ENCODE measurements at regions not wholly inside any gene's neighbourhood (a gene's known extent, or its start where the extent isn't known, plus 50 kb on each side); places are given as distances from the start of the nearest gene placed in this dataset.
"Not testable (repeated sequence)": the region's sequence is repeated elsewhere in the genome, so short reads cannot be mapped to it uniquely, and the experiment has no call there.

DNA sequence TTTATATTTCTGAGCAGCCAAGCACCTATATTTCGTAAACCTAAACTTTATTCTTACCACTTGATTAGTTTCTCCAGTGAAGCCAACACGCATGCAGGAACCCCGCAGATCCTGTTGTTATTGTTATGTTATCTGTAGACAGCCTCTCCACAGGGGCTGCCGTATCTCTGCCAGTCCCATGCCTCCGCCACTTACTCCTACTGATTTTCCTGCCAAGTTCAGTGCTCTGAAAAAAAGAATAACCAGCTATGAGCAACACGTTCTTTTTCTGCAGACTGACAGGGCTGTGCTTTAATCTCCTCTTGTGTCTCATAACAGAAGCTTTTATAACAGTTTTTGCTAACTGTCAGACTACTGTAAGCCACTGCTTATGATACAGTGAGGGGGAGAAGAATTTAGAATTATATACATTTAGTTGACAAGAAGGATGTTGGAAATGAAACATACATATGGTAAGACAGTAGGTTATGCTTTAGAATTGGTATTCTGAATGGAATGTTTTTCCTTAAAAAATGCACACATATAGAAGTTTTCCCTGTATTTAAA lies 347.4 kb downstream of the SI start:
- no peaks in the 10 kb centered on the region for H3K27me3 ChIP-seq (ENCODE audit: low read depth)
- H3K9me3 ChIP-seq (replicated peaks), result peaks cover 3% of the 10 kb centered on the region
- no peaks in the 10 kb centered on the region for H3K4me1 ChIP-seq
- H3K27ac ChIP-seq (replicated peaks), result no peak overlapping the region
- TF ChIP-seq, protein P1, sequence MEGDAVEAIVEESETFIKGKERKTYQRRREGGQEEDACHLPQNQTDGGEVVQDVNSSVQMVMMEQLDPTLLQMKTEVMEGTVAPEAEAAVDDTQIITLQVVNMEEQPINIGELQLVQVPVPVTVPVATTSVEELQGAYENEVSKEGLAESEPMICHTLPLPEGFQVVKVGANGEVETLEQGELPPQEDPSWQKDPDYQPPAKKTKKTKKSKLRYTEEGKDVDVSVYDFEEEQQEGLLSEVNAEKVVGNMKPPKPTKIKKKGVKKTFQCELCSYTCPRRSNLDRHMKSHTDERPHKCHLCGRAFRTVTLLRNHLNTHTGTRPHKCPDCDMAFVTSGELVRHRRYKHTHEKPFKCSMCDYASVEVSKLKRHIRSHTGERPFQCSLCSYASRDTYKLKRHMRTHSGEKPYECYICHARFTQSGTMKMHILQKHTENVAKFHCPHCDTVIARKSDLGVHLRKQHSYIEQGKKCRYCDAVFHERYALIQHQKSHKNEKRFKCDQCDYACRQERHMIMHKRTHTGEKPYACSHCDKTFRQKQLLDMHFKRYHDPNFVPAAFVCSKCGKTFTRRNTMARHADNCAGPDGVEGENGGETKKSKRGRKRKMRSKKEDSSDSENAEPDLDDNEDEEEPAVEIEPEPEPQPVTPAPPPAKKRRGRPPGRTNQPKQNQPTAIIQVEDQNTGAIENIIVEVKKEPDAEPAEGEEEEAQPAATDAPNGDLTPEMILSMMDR (IDR thresholded peaks at IDR 0.05; ENCODE audit: borderline replicate concordance), result no peak
- intact Hi-C loops (cut with micrococcal nuclease), result no loop called here
- no peak overlapping the region for H3K4me3 ChIP-seq
- no peak for DNase-seq
- H3K36me3 ChIP-seq, result no peaks in the 10 kb centered on the region

DNA sequence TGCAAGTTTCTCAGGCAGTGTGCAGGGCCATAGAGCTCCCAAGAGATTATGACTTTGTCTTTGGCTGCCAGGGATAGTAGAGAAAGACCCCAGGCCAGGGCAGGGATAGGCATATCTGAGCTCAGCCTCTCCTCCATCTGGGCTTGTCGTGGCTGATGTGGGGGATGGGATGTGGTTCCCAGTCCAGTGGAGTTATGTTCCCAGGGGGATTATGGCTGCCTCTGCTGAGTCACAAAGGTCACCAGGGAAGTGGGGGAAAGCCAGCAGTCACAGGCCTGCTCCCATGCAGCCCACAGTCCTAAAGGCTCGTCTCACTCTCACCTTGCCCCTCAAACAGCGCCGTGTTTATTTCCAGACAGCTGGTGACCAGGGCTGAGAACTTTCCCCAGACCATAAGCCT lies 354.9 kb downstream of the SI start:
- no peak for DNase-seq
- Histone ChIP-seq H3K27me3 (ENCODE audit: low read depth) (no peaks in the 10 kb centered on the region), H3K9me3 (replicated peaks) (peaks cover 3% of the 10 kb centered on the region), H3K36me3 (no peaks in the 10 kb centered on the region), H3K4me1 (no peaks in the 10 kb centered on the region), H3K4me3 (no peak overlapping the region), H3K27ac (replicated peaks) (no peak overlapping the region)
- intact Hi-C loops (cut with micrococcal nuclease), result no loop called here
- TF ChIP-seq, protein P1 (IDR thresholded peaks at IDR 0.05; ENCODE audit: borderline replicate concordance), result no peak

DNA sequence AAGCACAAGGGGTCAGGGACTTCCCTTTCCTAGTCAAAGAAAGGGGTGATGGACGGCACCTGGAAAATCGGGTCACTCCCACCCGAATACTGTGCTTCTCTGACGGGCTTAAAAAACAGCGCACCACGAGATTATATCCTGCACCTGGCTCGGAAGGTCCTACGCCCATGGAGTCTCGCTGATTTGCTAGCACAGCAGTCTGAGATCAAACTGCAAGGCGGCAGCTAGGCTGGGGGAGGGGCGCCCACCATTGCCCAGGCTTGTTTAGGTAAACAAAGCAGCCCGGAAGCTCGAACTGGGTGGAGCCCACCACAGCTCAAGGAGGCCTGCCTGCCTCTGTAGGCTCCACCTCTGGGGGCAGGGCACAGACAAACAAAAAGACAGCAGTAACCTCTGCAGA lies 375.5 kb downstream of the SI start:
- DNase-seq; intact Hi-C loops (cut with micrococcal nuclease); H3K4me3 ChIP-seq; H3K4me1 ChIP-seq; H3K36me3 ChIP-seq; H3K27ac ChIP-seq (replicated peaks); H3K27me3 ChIP-seq (ENCODE audit: low read depth): not testable (repeated sequence)
- H3K9me3 ChIP-seq (replicated peaks), result peaks cover 10% of the 10 kb centered on the region

DNA sequence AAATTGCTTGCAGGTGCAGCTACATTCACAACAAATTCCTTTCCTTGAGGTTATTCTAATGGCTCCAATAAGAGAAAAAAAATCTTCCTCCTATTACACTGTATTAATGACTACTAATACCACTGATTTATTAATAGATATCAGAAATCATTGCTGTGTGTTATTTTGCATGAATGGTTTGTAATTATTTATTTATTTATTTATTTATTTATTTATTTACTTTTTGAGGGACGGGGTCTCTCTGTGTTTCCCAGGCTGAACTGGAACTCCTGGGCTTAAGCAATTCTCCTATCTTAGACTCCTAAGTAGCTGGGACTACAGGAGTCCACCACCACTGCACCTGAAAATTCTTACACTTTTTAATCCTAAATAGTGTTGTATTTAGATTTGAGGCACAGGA lies 390.4 kb downstream of the SI start:
- intact Hi-C loops (cut with micrococcal nuclease), result no loop called here
- no peak overlapping the region for H3K27ac ChIP-seq (replicated peaks)
- H3K36me3 ChIP-seq, result no peaks in the 10 kb centered on the region
- H3K9me3 ChIP-seq (replicated peaks), result no peaks in the 10 kb centered on the region
- TF ChIP-seq, protein P1 (IDR thresholded peaks at IDR 0.05; ENCODE audit: borderline replicate concordance), result no peak
- no peaks in the 10 kb centered on the region for H3K4me1 ChIP-seq
- DNase-seq, result no peak
- H3K4me3 ChIP-seq, result no peak overlapping the region
- H3K27me3 ChIP-seq (ENCODE audit: low read depth), result no peaks in the 10 kb centered on the region

DNA sequence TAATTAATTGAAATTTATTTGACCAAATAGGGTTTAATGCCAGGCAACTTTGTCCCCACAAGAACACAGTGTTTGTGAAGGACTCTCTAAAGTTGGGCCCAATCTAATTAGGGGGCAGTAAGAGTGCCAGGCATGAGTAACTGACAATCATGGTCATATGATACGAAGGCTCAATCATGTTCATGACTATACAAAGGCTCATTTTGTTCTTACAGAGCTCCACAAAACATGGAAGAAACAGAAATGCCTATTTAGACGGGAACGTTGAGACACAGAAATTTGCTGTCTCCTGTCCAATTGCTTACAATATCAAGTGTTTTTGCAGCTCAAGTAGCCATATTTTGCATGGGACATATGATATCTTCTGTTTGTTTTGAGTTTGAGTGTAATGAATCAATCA lies 391.1 kb downstream of the SI start:
- Histone ChIP-seq H3K4me1 (no peaks in the 10 kb centered on the region), H3K4me3 (no peak overlapping the region), H3K27ac (replicated peaks) (no peak overlapping the region), H3K9me3 (replicated peaks) (no peaks in the 10 kb centered on the region), H3K27me3 (ENCODE audit: low read depth) (no peaks in the 10 kb centered on the region), H3K36me3 (no peaks in the 10 kb centered on the region)
- intact Hi-C loops (cut with micrococcal nuclease), result no loop called here
- TF ChIP-seq, protein P1 (IDR thresholded peaks at IDR 0.05; ENCODE audit: borderline replicate concordance), result no peak
- DNase-seq, result no peak

DNA sequence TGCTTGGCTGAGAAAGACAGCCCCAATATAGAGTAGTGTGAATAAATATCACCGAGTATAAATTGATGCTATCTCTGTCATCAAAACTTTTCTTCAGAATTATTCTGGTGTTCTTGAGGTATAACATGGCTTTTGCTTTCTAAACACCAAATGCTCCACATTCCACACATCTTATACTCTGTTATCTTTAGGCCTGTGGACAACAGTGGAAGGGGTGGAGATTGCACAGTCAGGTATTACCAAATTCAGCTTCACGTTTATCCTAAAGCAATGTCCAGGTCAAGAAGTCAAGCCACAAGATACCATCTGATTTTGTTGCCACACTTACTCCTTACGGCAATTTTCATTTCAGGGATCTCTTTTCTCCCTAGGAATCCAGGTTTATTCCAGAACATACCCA lies 394.8 kb downstream of the SI start:
- Histone ChIP-seq H3K27ac (replicated peaks) (no peak overlapping the region), H3K27me3 (ENCODE audit: low read depth) (no peaks in the 10 kb centered on the region), H3K36me3 (no peaks in the 10 kb centered on the region), H3K9me3 (replicated peaks) (no peaks in the 10 kb centered on the region), H3K4me1 (no peaks in the 10 kb centered on the region), H3K4me3 (no peak overlapping the region)
- intact Hi-C loops (cut with micrococcal nuclease), result no loop called here
- TF ChIP-seq, protein P1 (IDR thresholded peaks at IDR 0.05; ENCODE audit: borderline replicate concordance), result no peak
- no peak for DNase-seq
